Right cardiac atrium (tissue), 5 donors: ENCODE measurements at regions not wholly inside any gene's neighbourhood (a gene's known extent, or its start where the extent isn't known, plus 50 kb on each side); places are given as distances from the start of the nearest gene placed in this dataset.

Source experiments
- ATAC-seq, 2 donors: fragments of 200-7000 bp; cut with Tn5 transposase; one replicate each; pipeline versions ENCODE4 v1.8.0 to v1.9.1; 2020; ENCODE audit warnings: moderate library complexity in 2 of 2, mild to moderate bottlenecking in 1 of 2
- DNase-seq, 3 donors: peaks; one replicate each; pipeline ENCODE4 v3.0.0-alpha.2; 2020
- H3K27ac ChIP-seq: one replicate; pipeline ENCODE4 v1.5.1; 2013; ENCODE audit warnings: mild to moderate bottlenecking, low read length, control low read depth, moderate library complexity
- H3K27me3 ChIP-seq: one replicate; pipeline ENCODE4 v1.6.1; 2013; ENCODE audit not compliant: control insufficient read depth, insufficient read depth
- H3K4me1 ChIP-seq: one replicate; pipeline ENCODE4 v1.6.1; 2013; ENCODE audit warnings: low read length; ENCODE audit not compliant: control insufficient read depth, insufficient read depth
- H3K4me3 ChIP-seq: one replicate; pipeline ENCODE4 v1.5.1; 2013; ENCODE audit warnings: low read length, control low read depth
- H3K9me3 ChIP-seq: one replicate; pipeline ENCODE4 v1.6.1; 2013; ENCODE audit warnings: low read length; ENCODE audit not compliant: control insufficient read depth
- WGBS: extraction: QIAGEN DNeasy Blood & Tissue Kit; methylation state at CpG from one replicate; pipeline ENCODE4 v1.1.7; 2013; 5-methylcytosine and 5-hydroxymethylcytosine counted together
- intact Hi-C, 4 donors: fragments of 100-400 bp; cut with DNase I; formaldehyde crosslinking; loops; one replicate each; pipeline versions ENCODE4 v1.11.0 to v1.14.0; 2022 to 2023
- donor health status: healthy with polysubstance abuse.
- donor health status: DM: no; HTN: yes; CAD: no.
- donor health status: DM: no; HTN: no; CAD: no.
- donor health status: DM: no; HTN: yes; CAD: no; lungs with severe emphysema.
- donor health status: DM: yes; HTN: yes; CAD: no.

- H3K4me1 ChIP-seq = no peaks in the 10 kb centered on the region
- WGBS = 76% methylated on average over 11 of the region's 11 CpGs
- no peak for DNase-seq
- H3K9me3 ChIP-seq = peaks cover 3% of the 10 kb centered on the region
- H3K27me3 ChIP-seq = no peaks in the 10 kb centered on the region
- no peak overlapping the region for H3K27ac ChIP-seq
- intact Hi-C loops = no loop called here
- ATAC-seq = no peak
- no peak overlapping the region for H3K4me3 ChIP-seq
Measured at GRCh38 chr15:70427167-70428120, 329.7 kb upstream of the TLE3 start.

- DNase-seq = no peak
- intact Hi-C loops = no loop called here
Measured at GRCh38 chr15:70426096-70426821, 328.5 kb upstream of the TLE3 start.

GRCh38 chr15:70424937-70425411, 327.3 kb upstream of the TLE3 start:
- H3K9me3 ChIP-seq = peaks cover 3% of the 10 kb centered on the region
- H3K27ac ChIP-seq = no peak overlapping the region
- intact Hi-C loops = no loop called here
- no peaks in the 10 kb centered on the region for H3K27me3 ChIP-seq
- WGBS = 57% methylated on average over 4 of the region's 4 CpGs
- DNase-seq (no peak), ATAC-seq (no peak)
- no peaks in the 10 kb centered on the region for H3K4me1 ChIP-seq
- H3K4me3 ChIP-seq = no peak overlapping the region

More at GRCh38 chr15:70426096-70426821, 328.5 kb upstream of the TLE3 start:
- 84% methylated on average over 17 of the region's 17 CpGs for WGBS
- no peaks in the 10 kb centered on the region for H3K4me1 ChIP-seq
- H3K4me3 ChIP-seq = no peak overlapping the region
- no peak overlapping the region for H3K27ac ChIP-seq
- H3K9me3 ChIP-seq = peaks cover 3% of the 10 kb centered on the region
- no peak for ATAC-seq
- H3K27me3 ChIP-seq = no peaks in the 10 kb centered on the region

GRCh38 chr15:70423267-70423666, 325.6 kb upstream of the TLE3 start:
- ATAC-seq (no peak), DNase-seq (no peak)
- no peaks in the 10 kb centered on the region for H3K27me3 ChIP-seq
- no peaks in the 10 kb centered on the region for H3K4me1 ChIP-seq
- H3K4me3 ChIP-seq = no peak overlapping the region
- H3K9me3 ChIP-seq = peaks cover 1% of the 10 kb centered on the region
- 71% methylated on average over 2 of the region's 2 CpGs for WGBS
- intact Hi-C loops = no loop called here
- H3K27ac ChIP-seq = no peak overlapping the region

GRCh38 chr15:70422342-70422741, 324.6 kb upstream of the TLE3 start:
- intact Hi-C loops = no loop called here
- no peak overlapping the region for H3K27ac ChIP-seq
- no peaks in the 10 kb centered on the region for H3K4me1 ChIP-seq
- no peaks in the 10 kb centered on the region for H3K27me3 ChIP-seq
- ATAC-seq (no peak), DNase-seq (no peak)
- H3K4me3 ChIP-seq = no peak overlapping the region
- no peaks in the 10 kb centered on the region for H3K9me3 ChIP-seq
- WGBS = 81% methylated on average over 4 of the region's 4 CpGs

- Histone ChIP-seq H3K27me3 (no peaks in the 10 kb centered on the region), H3K4me1 (no peaks in the 10 kb centered on the region), H3K9me3 (no peaks in the 10 kb centered on the region), H3K4me3 (no peak overlapping the region), H3K27ac (no peak overlapping the region)
- intact Hi-C loops = no loop called here
- DNase-seq (no peak), ATAC-seq (no peak)
- 67% methylated on average over 5 of the region's 5 CpGs for WGBS
Measured at GRCh38 chr15:70420948-70421482, 323.3 kb upstream of the TLE3 start.

GRCh38 chr15:70420086-70420947, 322.6 kb upstream of the TLE3 start:
- no peak for ATAC-seq
- 66% methylated on average over 4 of the region's 4 CpGs for WGBS
- intact Hi-C loops = no loop called here
- no peak overlapping the region for H3K4me3 ChIP-seq
- no peaks in the 10 kb centered on the region for H3K4me1 ChIP-seq
- H3K27ac ChIP-seq = no peak overlapping the region
- no peaks in the 10 kb centered on the region for H3K9me3 ChIP-seq
- H3K27me3 ChIP-seq = no peaks in the 10 kb centered on the region
- no peak for DNase-seq

- WGBS = 80% methylated on average over 11 of the region's 11 CpGs
- H3K9me3 ChIP-seq = no peaks in the 10 kb centered on the region
- no peak overlapping the region for H3K27ac ChIP-seq
- intact Hi-C loops = no loop called here
- no peaks in the 10 kb centered on the region for H3K4me1 ChIP-seq
- DNase-seq (no peak), ATAC-seq (no peak)
- H3K27me3 ChIP-seq = no peaks in the 10 kb centered on the region
- no peak overlapping the region for H3K4me3 ChIP-seq
Measured at GRCh38 chr15:70418943-70419342, 321.2 kb upstream of the TLE3 start.

GRCh38 chr15:70417535-70417934, 319.8 kb upstream of the TLE3 start:
- DNase-seq = no peak
- Histone ChIP-seq H3K4me3 (no peak overlapping the region), H3K9me3 (no peaks in the 10 kb centered on the region), H3K4me1 (no peaks in the 10 kb centered on the region), H3K27me3 (no peaks in the 10 kb centered on the region), H3K27ac (no peak overlapping the region)
- intact Hi-C loops = no loop called here
- 78% methylated on average over 6 of the region's 6 CpGs for WGBS
- ATAC-seq = no peak

- WGBS = 64% methylated on average over 2 of the region's 2 CpGs
- no peaks in the 10 kb centered on the region for H3K9me3 ChIP-seq
- intact Hi-C loops = no loop called here
- no peak overlapping the region for H3K27ac ChIP-seq
- H3K4me1 ChIP-seq = no peaks in the 10 kb centered on the region
- ATAC-seq = no peak
- no peaks in the 10 kb centered on the region for H3K27me3 ChIP-seq
- H3K4me3 ChIP-seq = no peak overlapping the region
- no peak for DNase-seq
Measured at GRCh38 chr15:70416829-70417228, 319.1 kb upstream of the TLE3 start.
